Dedifferentiated amniotic fluid mesenchymal stem cell (primary cell): ENCODE measurements at regions not wholly inside any gene's neighbourhood (a gene's known extent, or its start where the extent isn't known, plus 50 kb on each side); places are given as distances from the start of the nearest gene placed in this dataset.

ENCODE experiments used
- DNase-seq: peaks from one replicate; pipeline ENCODE4 v3.0.0-alpha.2; 2016; ENCODE audit errors: extremely low spot score

- no peak for DNase-seq
Measured at GRCh38 chr2:150312271-150312670, 175.2 kb downstream of the RND3 start.

GRCh38 chr2:150309311-150310080 is 178.0 kb downstream of the RND3 start:
- DNase-seq = no peak

GRCh38 chr2:150307258-150307657 is 180.2 kb downstream of the RND3 start:
- no peak for DNase-seq

GRCh38 chr2:150303281-150303680 is 184.2 kb downstream of the RND3 start:
- no peak for DNase-seq

- no peak for DNase-seq
Measured at GRCh38 chr2:150298571-150299305, 188.7 kb downstream of the RND3 start.

- no peak for DNase-seq
Measured at GRCh38 chr2:150296770-150297546, 190.5 kb downstream of the RND3 start.

GRCh38 chr2:150295544-150295943 is 191.9 kb downstream of the RND3 start:
- DNase-seq = no peak

- no peak for DNase-seq
Measured at GRCh38 chr2:150293771-150294170, 193.7 kb downstream of the RND3 start.

- DNase-seq = no peak
Measured at GRCh38 chr2:150292807-150293206, 194.7 kb downstream of the RND3 start.

- DNase-seq = no peak
Measured at GRCh38 chr2:150292192-150292591, 195.3 kb downstream of the RND3 start.

- DNase-seq = no peak
Measured at GRCh38 chr2:150286730-150287362, 200.6 kb downstream of the RND3 start.

GRCh38 chr2:150284116-150284515 is 203.4 kb downstream of the RND3 start:
- DNase-seq = no peak

- DNase-seq = peak; percentile 53
Measured at GRCh38 chr2:150282771-150283371, 204.6 kb downstream of the RND3 start.

GRCh38 chr2:150282357-150282756 is 205.1 kb downstream of the RND3 start:
- no peak for DNase-seq

GRCh38 chr2:150280231-150280630 is 207.2 kb downstream of the RND3 start:
- peak; percentile 40 for DNase-seq

GRCh38 chr2:150279686-150280085 is 207.8 kb downstream of the RND3 start:
- no peak for DNase-seq

- no peak for DNase-seq
Measured at GRCh38 chr2:150276737-150277136, 210.7 kb downstream of the RND3 start.

- DNase-seq = no peak
Measured at GRCh38 chr2:150274108-150274507, 213.4 kb downstream of the RND3 start.

- DNase-seq = peak; percentile 52
Measured at GRCh38 chr2:150271952-150272802, 215.3 kb downstream of the RND3 start.

GRCh38 chr2:150267651-150268415 is 219.6 kb downstream of the RND3 start:
- DNase-seq = no peak
